PC-3 (cell line): ENCODE measurements at regions not wholly inside any gene's neighbourhood (a gene's known extent, or its start where the extent isn't known, plus 50 kb on each side); places are given as distances from the start of the nearest gene placed in this dataset.
A peak's percentile ranks its signal among the peaks of the same experiment; 100 is the strongest.
"Not testable (repeated sequence)": the region's sequence is repeated elsewhere in the genome, so short reads cannot be mapped to it uniquely, and the experiment has no call there.

ENCODE experiments used
- ATAC-seq: fragments of 200-7000 bp; cut with Tn5 transposase; 2 replicates; pipeline ENCODE4 v1.9.1; 2020; ENCODE audit warnings: mild to moderate bottlenecking, moderate library complexity
- BruUV-seq: library from RNA; stranded (reverse); fragments of 400-500 nt; replicated peaks from 2 replicates; lab custom pipeline; 2021; lab: Mats Ljungman, UMichigan
- CTCF ChIA-PET: fragments of 300-600 bp; sonication (Branson Sonifier 250); formaldehyde crosslinking; loops from one replicate; lab custom pipeline; 2022; ENCODE audit warnings: antibody characterized with exemption; lab: Charles Lee
- POLR2A ChIA-PET: fragments of 300-600 bp; sonication (Branson Sonifier 250); formaldehyde crosslinking; loops from one replicate; lab custom pipeline; 2022; ENCODE audit warnings: antibody characterized with exemption; ENCODE audit not compliant: unreplicated experiment; lab: Charles Lee
- DNase-seq: peaks from one replicate; pipeline ENCODE4 v3.0.0-alpha.2; 2015
- H2AFZ ChIP-seq: fragments of 300-600 bp; sonication (generic); 2 replicates; pipeline ENCODE4 v1.6.0; 2016; ENCODE audit warnings: antibody characterized with exemption, low read length
- H3F3A ChIP-seq: fragments of 300-600 bp; sonication (generic); one replicate; pipeline ENCODE4 v1.6.0; 2017; ENCODE audit warnings: antibody characterized with exemption, low read length, control low read depth, mild to moderate bottlenecking; ENCODE audit not compliant: unreplicated experiment
- H3K27ac ChIP-seq: fragments of 300-600 bp; sonication (generic); 2 replicates; pipeline ENCODE4 v1.5.1; 2016; ENCODE audit warnings: mild to moderate bottlenecking, low read length
- H3K27me3 ChIP-seq: fragments of 300-600 bp; sonication (generic); 2 replicates; pipeline ENCODE4 v1.6.1; 2016; ENCODE audit warnings: low read length, mixed read lengths
- H3K36me3 ChIP-seq: fragments of 300-600 bp; sonication (generic); 2 replicates; pipeline ENCODE4 v1.6.1; 2016; ENCODE audit warnings: low read depth, mixed run types, low read length, mixed read lengths
- H3K4me1 ChIP-seq: fragments of 300-600 bp; sonication (generic); 2 replicates; pipeline ENCODE4 v1.5.1; 2016; ENCODE audit warnings: low read length; ENCODE audit not compliant: insufficient read depth
- H3K4me2 ChIP-seq: fragments of 300-600 bp; sonication (generic); 2 replicates; pipeline ENCODE4 v1.6.0; 2016; ENCODE audit warnings: low read length
- H3K4me3 ChIP-seq: fragments of 300-600 bp; sonication (generic); 2 replicates; pipeline ENCODE4 v1.5.1; 2016; ENCODE audit warnings: mild to moderate bottlenecking, low read length, mixed read lengths
- H3K79me2 ChIP-seq: fragments of 300-600 bp; sonication (generic); 2 replicates; pipeline ENCODE4 v1.6.1; 2017; ENCODE audit warnings: low read length, mixed read lengths
- H3K9ac ChIP-seq: fragments of 300-600 bp; sonication (generic); 2 replicates; pipeline ENCODE4 v1.6.0; 2016; ENCODE audit warnings: mild to moderate bottlenecking, low read length
- H3K9me2 ChIP-seq: fragments of 300-600 bp; sonication (generic); replicated peaks from 2 replicates; pipeline ENCODE4 v1.6.1; 2016; ENCODE audit warnings: mixed run types, low read length, mixed read lengths
- H3K9me3 ChIP-seq: fragments of 300-600 bp; sonication (generic); 2 replicates; pipeline ENCODE4 v1.6.1; 2016; ENCODE audit warnings: low read length, mixed read lengths
- H4K20me1 ChIP-seq: fragments of 300-600 bp; sonication (generic); 2 replicates; pipeline ENCODE4 v1.6.1; 2016; ENCODE audit warnings: low read length, mixed read lengths
- EZH2 ChIP-seq: fragments of 300-600 bp; sonication (generic); IDR thresholded peaks from one replicate; pipeline ENCODE4 v1.6.1; 2017; ENCODE audit warnings: antibody characterized with exemption, mild to moderate bottlenecking, low read length; ENCODE audit not compliant: unreplicated experiment
- EZH2phosphoT487 ChIP-seq: fragments of 300-600 bp; sonication (generic); IDR thresholded peaks from 2 replicates; pipeline ENCODE4 v1.6.1; 2018; ENCODE audit warnings: mild to moderate bottlenecking, antibody characterized with exemption, low read length, borderline replicate concordance
- intact Hi-C: fragments of 100-400 bp; cut with micrococcal nuclease; formaldehyde crosslinking; loops from 2 replicates; pipeline ENCODE4 v1.9.0; 2023
- TF ChIP-seq, protein P1 (sequence below): fragments of 300-600 bp; sonication (generic); conservative IDR thresholded peaks from 2 replicates; pipeline ENCODE4 v1.5.1; 2017; ENCODE audit warnings: antibody characterized with exemption, low read depth, mild to moderate bottlenecking, low read length

DNA sequence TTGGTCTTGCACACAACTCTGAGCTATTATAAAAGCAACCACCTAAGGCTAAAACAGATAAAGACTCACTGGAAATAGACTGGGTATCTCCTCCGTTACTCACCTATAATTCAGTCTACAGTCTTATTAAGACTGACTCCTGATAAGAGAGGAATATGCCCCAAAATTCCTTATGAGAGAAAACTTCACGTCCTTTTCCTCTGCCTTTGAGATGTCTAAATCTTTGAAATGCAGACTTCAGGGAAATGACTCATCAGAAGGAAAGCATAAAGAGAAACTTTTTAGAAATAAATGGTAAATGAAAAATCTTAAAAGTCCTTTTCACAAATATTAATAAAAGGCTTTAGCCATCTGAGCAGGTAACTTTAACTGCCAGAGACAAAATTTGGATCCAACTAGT lies 187.5 kb upstream of the RTL1 start:
- BruUV-seq: no TSS peak
- Histone ChIP-seq H3K4me1 (no peaks in the 10 kb centered on the region), H3K4me3 (no peak overlapping the region), H3K79me2 (no peaks in the 10 kb centered on the region), H3K27ac (no peak overlapping the region), H3K36me3 (no peaks in the 10 kb centered on the region), H3K27me3 (no peaks in the 10 kb centered on the region), H3K9me3 (no peaks in the 10 kb centered on the region), H3K9ac (no peak overlapping the region), H4K20me1 (no peaks in the 10 kb centered on the region), H3K9me2 (no peaks in the 10 kb centered on the region), H2AFZ (peak overlapping the region; percentile 13; the same call in 1 of the 2 replicates), H3K4me2 (no peak overlapping the region), H3F3A (no peaks in the 10 kb centered on the region)
- intact Hi-C loops: loop anchor here (10.0 kb wide), 1 partner anchor 144 kb away; no protein-coding TSS in a partner anchor
- DNase-seq (no peak), ATAC-seq (no peak)
- ChIA-PET CTCF (no interaction called here), POLR2A (no interaction called here)
- TF ChIP-seq EZH2phosphoT487: no peak
- TF ChIP-seq, protein P1, sequence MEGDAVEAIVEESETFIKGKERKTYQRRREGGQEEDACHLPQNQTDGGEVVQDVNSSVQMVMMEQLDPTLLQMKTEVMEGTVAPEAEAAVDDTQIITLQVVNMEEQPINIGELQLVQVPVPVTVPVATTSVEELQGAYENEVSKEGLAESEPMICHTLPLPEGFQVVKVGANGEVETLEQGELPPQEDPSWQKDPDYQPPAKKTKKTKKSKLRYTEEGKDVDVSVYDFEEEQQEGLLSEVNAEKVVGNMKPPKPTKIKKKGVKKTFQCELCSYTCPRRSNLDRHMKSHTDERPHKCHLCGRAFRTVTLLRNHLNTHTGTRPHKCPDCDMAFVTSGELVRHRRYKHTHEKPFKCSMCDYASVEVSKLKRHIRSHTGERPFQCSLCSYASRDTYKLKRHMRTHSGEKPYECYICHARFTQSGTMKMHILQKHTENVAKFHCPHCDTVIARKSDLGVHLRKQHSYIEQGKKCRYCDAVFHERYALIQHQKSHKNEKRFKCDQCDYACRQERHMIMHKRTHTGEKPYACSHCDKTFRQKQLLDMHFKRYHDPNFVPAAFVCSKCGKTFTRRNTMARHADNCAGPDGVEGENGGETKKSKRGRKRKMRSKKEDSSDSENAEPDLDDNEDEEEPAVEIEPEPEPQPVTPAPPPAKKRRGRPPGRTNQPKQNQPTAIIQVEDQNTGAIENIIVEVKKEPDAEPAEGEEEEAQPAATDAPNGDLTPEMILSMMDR: no peak
- no peak for TF ChIP-seq EZH2

DNA sequence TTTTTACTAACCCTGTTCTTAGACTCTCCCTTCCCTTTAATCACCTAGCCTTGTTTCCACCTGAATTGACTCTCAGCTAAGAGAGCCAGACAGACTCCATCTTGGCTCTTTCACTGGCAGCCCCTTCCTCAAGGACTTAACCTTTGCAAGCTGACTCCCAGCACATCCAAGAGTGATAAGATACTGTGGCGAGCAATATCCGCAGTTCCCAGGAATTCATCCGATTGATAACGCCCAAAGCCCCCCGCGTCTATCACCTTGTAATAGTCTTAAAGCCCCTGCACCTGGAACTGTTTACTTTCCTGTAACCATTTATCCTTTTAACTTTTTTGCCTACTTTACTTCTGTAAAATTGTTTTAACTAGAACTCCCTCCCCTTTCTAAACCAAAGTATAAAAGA lies 191.4 kb upstream of the RTL1 start:
- H3K9ac ChIP-seq, H3K4me1 ChIP-seq, H3K36me3 ChIP-seq, H3K27me3 ChIP-seq, POLR2A ChIA-PET, H3K4me3 ChIP-seq, ATAC-seq, H3K9me2 ChIP-seq, BruUV-seq, H3K9me3 ChIP-seq, H4K20me1 ChIP-seq, H3K79me2 ChIP-seq, DNase-seq, H3K27ac ChIP-seq, H3F3A ChIP-seq, CTCF ChIA-PET, H2AFZ ChIP-seq, H3K4me2 ChIP-seq: not testable (repeated sequence)
- intact Hi-C loops: loop anchor here (10.0 kb wide), 1 partner anchor 140 kb away; no protein-coding TSS in a partner anchor

DNA sequence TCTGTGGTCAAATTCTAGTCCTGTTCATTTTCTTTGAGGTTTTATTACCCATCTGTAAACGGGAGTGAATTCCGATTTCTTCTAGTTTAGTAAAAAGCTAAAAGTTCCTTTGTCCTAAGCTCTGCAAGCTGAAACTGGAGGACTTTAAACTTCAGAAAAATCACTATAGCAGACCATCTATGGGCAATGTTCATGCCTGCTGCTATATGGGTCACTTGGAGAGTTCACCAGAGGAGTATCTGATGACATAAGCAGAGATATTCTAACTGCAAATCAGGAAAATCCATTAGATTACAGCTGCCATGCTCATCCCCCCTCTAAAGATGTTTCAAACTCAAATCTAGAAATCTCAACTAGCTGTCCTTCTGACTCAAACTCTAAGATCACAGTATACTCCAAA lies 193.0 kb upstream of the RTL1 start:
- no peaks in the 10 kb centered on the region for H3K9me2 ChIP-seq
- no peaks in the 10 kb centered on the region for H3K27me3 ChIP-seq
- no peak overlapping the region for H2AFZ ChIP-seq
- no peak overlapping the region for H3K9ac ChIP-seq
- no peak overlapping the region for H3K4me3 ChIP-seq
- H3K4me1 ChIP-seq: peaks cover 16% of the 10 kb centered on the region
- H3K9me3 ChIP-seq: no peaks in the 10 kb centered on the region
- H4K20me1 ChIP-seq: no peaks in the 10 kb centered on the region
- no peak overlapping the region for H3K4me2 ChIP-seq
- no peak overlapping the region for H3K27ac ChIP-seq
- TF ChIP-seq EZH2phosphoT487: no peak
- TF ChIP-seq, protein P1: no peak
- TF ChIP-seq EZH2: no peak
- intact Hi-C loops: loop anchor here (10.0 kb wide), 1 partner anchor 138 kb away; no protein-coding TSS in a partner anchor
- DNase-seq (no peak), ATAC-seq (no peak)
- ChIA-PET POLR2A (no interaction called here), CTCF (no interaction called here)
- H3K79me2 ChIP-seq: no peaks in the 10 kb centered on the region
- H3F3A ChIP-seq: no peaks in the 10 kb centered on the region
- no TSS peak for BruUV-seq
- no peaks in the 10 kb centered on the region for H3K36me3 ChIP-seq
